ENCODE measurements at regions not wholly inside any gene's neighbourhood (a gene's known extent, or its start where the extent isn't known, plus 50 kb on each side); places are given as distances from the start of the nearest gene placed in this dataset.

- TF ChIP-seq CTCF (IDR thresholded peaks at IDR 0.05 in 2 of 3, conservative IDR thresholded peaks at IDR 0.05 in 1 of 3; ENCODE audit: control insufficient read depth in 2 of 3, extremely low read depth in 1 of 3, insufficient read depth in 1 of 3, low read depth in 3 of 3, low read length in 3 of 3) (no peak), POLR2A (IDR thresholded peaks at IDR 0.05; ENCODE audit: low read depth, low read length) (no peak), RFX5 (IDR thresholded peaks at IDR 0.05; ENCODE audit: low read depth, low read length) (no peak), SRF (IDR thresholded peaks at IDR 0.05; ENCODE audit: low read depth in 2 of 2, low read length in 2 of 2) (no peak), BRCA1 (IDR thresholded peaks at IDR 0.05; ENCODE audit: low read depth, low read length) (no peak), EP300 (IDR thresholded peaks at IDR 0.05; ENCODE audit: borderline replicate concordance in 1 of 2, control insufficient read depth in 1 of 2, low read depth in 2 of 2, low read length in 2 of 2) (no peak), SIN3A (IDR thresholded peaks at IDR 0.05; ENCODE audit: low read depth, low read length) (no peak), ZBTB40 (IDR thresholded peaks at IDR 0.05; ENCODE audit: borderline replicate concordance) (no peak), IRF4 (IDR thresholded peaks at IDR 0.05; ENCODE audit: low read depth, low read length) (no peak)
These were observed 192.9 kb upstream of the FZD8 start for GRCh38 chr10:35834877-35835494.
